Smooth muscle cell (in vitro differentiated cells): ENCODE measurements at regions not wholly inside any gene's neighbourhood (a gene's known extent, or its start where the extent isn't known, plus 50 kb on each side); places are given as distances from the start of the nearest gene placed in this dataset.
A peak's percentile ranks its signal among the peaks of the same experiment; 100 is the strongest.

Experiments
- DNase-seq: peaks from one replicate; lab custom pipeline; 2025; ENCODE audit not compliant: unreplicated experiment; lab: John Stamatoyannopoulos, UW
- H2AFZ ChIP-seq: fragments of 200-600 bp; sonication (generic); 2 replicates; pipeline ENCODE4 v1.6.0; 2016; ENCODE audit warnings: antibody characterized with exemption, low read depth, mild to moderate bottlenecking
- H3F3A ChIP-seq: fragments of 200-600 bp; sonication (generic); 2 replicates; pipeline ENCODE4 v1.6.0; 2017; ENCODE audit warnings: antibody characterized with exemption, low read depth
- H3K27ac ChIP-seq: fragments of 200-600 bp; sonication (generic); 2 replicates; pipeline ENCODE4 v1.5.1; 2016; ENCODE audit warnings: low read depth, mild to moderate bottlenecking
- H3K27me3 ChIP-seq: fragments of 200-600 bp; sonication (generic); 2 replicates; pipeline ENCODE4 v1.6.1; 2016; ENCODE audit warnings: low read depth, mild to moderate bottlenecking
- H3K36me3 ChIP-seq: fragments of 200-600 bp; sonication (generic); 2 replicates; pipeline ENCODE4 v1.5.1; 2016; ENCODE audit warnings: low read depth
- H3K4me1 ChIP-seq: fragments of 200-600 bp; sonication (generic); 2 replicates; pipeline ENCODE4 v1.5.1; 2016; ENCODE audit warnings: low read depth
- H3K4me2 ChIP-seq: fragments of 200-600 bp; sonication (generic); 2 replicates; pipeline ENCODE4 v1.6.0; 2016; ENCODE audit warnings: mild to moderate bottlenecking
- H3K4me3 ChIP-seq: fragments of 200-600 bp; sonication (generic); 2 replicates; pipeline ENCODE4 v1.5.1; 2016; ENCODE audit warnings: mild to moderate bottlenecking
- H3K79me2 ChIP-seq: fragments of 200-600 bp; sonication (generic); 2 replicates; pipeline ENCODE4 v1.6.0; 2016; ENCODE audit warnings: low read depth, mild to moderate bottlenecking
- H3K9ac ChIP-seq: fragments of 200-600 bp; sonication (generic); 2 replicates; pipeline ENCODE4 v1.6.0; 2016; ENCODE audit warnings: low read depth
- H3K9me3 ChIP-seq: fragments of 200-600 bp; sonication (generic); replicated peaks from 2 replicates; pipeline ENCODE4 v1.5.1; 2016; ENCODE audit warnings: low read depth
- H4K20me1 ChIP-seq: fragments of 200-600 bp; sonication (generic); 2 replicates; pipeline ENCODE4 v1.6.0; 2016; ENCODE audit warnings: low read depth
- WGBS: methylation state at CpG from one replicate; pipeline ENCODE4 v1.1.7; 2016; ENCODE audit warnings: low lambda C conversion rate; 5-methylcytosine and 5-hydroxymethylcytosine counted together
- TF ChIP-seq, protein P1 (sequence below): fragments of 200-600 bp; sonication (generic); IDR thresholded peaks from 2 replicates; pipeline ENCODE4 v1.5.1; 2017; ENCODE audit warnings: borderline replicate concordance, mild to moderate bottlenecking, antibody characterized with exemption; ENCODE audit not compliant: insufficient read depth, poor library complexity, severe bottlenecking

GRCh38 chr2:109718139-109718538, 76.0 kb upstream of the RGPD5 start:
- TF ChIP-seq, protein P1, sequence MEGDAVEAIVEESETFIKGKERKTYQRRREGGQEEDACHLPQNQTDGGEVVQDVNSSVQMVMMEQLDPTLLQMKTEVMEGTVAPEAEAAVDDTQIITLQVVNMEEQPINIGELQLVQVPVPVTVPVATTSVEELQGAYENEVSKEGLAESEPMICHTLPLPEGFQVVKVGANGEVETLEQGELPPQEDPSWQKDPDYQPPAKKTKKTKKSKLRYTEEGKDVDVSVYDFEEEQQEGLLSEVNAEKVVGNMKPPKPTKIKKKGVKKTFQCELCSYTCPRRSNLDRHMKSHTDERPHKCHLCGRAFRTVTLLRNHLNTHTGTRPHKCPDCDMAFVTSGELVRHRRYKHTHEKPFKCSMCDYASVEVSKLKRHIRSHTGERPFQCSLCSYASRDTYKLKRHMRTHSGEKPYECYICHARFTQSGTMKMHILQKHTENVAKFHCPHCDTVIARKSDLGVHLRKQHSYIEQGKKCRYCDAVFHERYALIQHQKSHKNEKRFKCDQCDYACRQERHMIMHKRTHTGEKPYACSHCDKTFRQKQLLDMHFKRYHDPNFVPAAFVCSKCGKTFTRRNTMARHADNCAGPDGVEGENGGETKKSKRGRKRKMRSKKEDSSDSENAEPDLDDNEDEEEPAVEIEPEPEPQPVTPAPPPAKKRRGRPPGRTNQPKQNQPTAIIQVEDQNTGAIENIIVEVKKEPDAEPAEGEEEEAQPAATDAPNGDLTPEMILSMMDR, result no peak
- H3K9me3 ChIP-seq, result no peaks in the 10 kb centered on the region
- no peaks in the 10 kb centered on the region for H3K4me1 ChIP-seq
- 100% methylated on average over 2 of the region's 2 CpGs for WGBS
- H3K79me2 ChIP-seq, result no peaks in the 10 kb centered on the region
- H3K4me3 ChIP-seq, result no peak overlapping the region
- H4K20me1 ChIP-seq, result no peaks in the 10 kb centered on the region
- H2AFZ ChIP-seq, result no peak overlapping the region
- DNase-seq, result no peak
- H3F3A ChIP-seq, result no peaks in the 10 kb centered on the region
- no peaks in the 10 kb centered on the region for H3K27me3 ChIP-seq
- H3K27ac ChIP-seq, result no peak overlapping the region
- H3K36me3 ChIP-seq, result no peaks in the 10 kb centered on the region
- H3K9ac ChIP-seq, result no peak overlapping the region
- no peak overlapping the region for H3K4me2 ChIP-seq

DNA sequence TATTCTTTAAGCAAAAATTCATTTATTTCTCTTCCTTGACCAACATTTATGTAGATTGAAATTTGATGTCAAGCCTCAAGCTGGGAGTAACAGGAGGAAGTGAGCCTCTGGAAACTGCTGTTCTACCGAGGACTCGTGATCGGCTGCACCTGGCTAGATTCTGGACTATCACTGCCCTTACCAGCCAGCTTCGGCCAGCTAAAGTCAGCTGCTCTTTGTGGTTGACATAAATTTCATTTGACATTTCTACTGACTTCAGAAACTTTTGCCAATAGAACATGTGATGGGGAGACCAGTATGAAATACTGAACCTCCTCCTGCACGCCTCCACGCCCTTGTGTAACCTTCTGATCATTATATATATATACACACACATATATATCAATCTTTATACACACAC, 74.2 kb upstream of the RGPD5 start:
- H3K9ac ChIP-seq, result no peak overlapping the region
- DNase-seq, result no peak
- no peak overlapping the region for H3K4me3 ChIP-seq
- no peaks in the 10 kb centered on the region for H3F3A ChIP-seq
- H3K36me3 ChIP-seq, result no peaks in the 10 kb centered on the region
- H3K79me2 ChIP-seq, result no peaks in the 10 kb centered on the region
- 97% methylated on average over 6 of the region's 6 CpGs for WGBS
- H3K9me3 ChIP-seq, result no peaks in the 10 kb centered on the region
- TF ChIP-seq, protein P1, result no peak
- no peak overlapping the region for H3K27ac ChIP-seq
- H4K20me1 ChIP-seq, result no peaks in the 10 kb centered on the region
- H3K4me1 ChIP-seq, result no peaks in the 10 kb centered on the region
- no peaks in the 10 kb centered on the region for H3K27me3 ChIP-seq
- no peak overlapping the region for H3K4me2 ChIP-seq
- H2AFZ ChIP-seq, result no peak overlapping the region

DNA sequence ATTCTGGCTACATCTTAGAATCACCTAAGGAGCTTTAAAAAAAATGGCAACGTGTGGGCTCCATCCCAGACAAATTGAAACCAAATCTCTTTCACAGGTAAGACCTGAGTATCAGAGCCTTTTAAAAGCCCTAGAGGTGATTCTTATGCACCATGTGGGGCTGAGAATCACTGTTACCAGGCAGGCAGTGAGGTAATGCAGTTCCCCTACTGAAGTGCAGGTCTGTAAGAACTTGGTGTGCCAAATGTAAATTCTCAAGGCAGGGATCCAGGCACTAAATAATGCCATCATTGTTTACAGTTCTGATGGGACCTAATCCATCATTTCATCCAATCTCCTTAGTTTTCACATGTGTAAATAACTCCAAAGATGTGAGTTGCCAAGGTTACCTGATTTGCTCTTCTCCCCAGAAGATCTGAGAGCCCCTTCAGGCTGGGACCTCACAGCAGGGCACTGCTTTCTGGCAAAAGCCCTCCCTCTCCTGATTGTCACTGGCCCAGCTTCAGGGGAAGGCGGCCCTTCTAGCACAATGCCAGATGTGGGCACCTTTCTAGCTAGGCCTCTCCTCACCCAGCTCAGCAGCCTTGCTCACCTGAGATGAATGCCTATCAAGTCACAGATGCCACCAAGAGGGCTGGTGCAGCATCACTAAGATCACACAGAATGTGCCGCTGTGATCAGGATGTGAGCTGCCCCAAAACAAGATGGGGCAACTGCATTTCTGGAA, 73.6 kb upstream of the RGPD5 start:
- H3F3A ChIP-seq, result no peaks in the 10 kb centered on the region
- H3K27me3 ChIP-seq, result no peaks in the 10 kb centered on the region
- H3K27ac ChIP-seq, result peak overlapping the region; percentile 16
- DNase-seq, result no peak
- no peaks in the 10 kb centered on the region for H3K79me2 ChIP-seq
- no peaks in the 10 kb centered on the region for H3K4me1 ChIP-seq
- 79% methylated on average over 3 of the region's 3 CpGs for WGBS
- no peak overlapping the region for H3K9ac ChIP-seq
- TF ChIP-seq, protein P1, result no peak
- H4K20me1 ChIP-seq, result no peaks in the 10 kb centered on the region
- H3K36me3 ChIP-seq, result no peaks in the 10 kb centered on the region
- H3K4me3 ChIP-seq, result no peak overlapping the region
- H3K4me2 ChIP-seq, result no peak overlapping the region
- no peaks in the 10 kb centered on the region for H3K9me3 ChIP-seq
- H2AFZ ChIP-seq, result no peak overlapping the region

DNA sequence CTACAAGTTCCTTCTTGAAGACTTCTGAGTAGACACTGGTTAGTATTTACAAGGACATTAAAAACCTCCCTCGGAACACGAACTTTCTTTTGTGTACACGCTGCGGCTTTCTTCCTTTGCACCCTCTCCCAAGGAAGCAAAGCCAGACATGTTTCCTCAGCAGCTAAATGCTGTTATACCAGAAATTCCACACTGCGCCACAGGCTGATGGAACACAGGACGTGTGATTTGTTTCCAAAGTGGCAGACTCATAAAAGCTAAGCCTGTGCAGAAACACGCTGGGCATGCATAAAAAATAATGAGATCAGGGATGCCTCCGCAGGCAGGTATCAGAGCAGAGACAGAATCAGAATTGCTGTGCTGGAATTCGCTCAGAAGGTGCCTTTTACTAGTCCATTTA, 73.0 kb upstream of the RGPD5 start:
- H3K27ac ChIP-seq, result peak overlapping the region; percentile 16

More for the DNA sequence above, 73.0 kb upstream of the RGPD5 start:
- Histone ChIP-seq H2AFZ (no peak overlapping the region), H4K20me1 (no peaks in the 10 kb centered on the region), H3K4me2 (no peak overlapping the region), H3K9me3 (no peaks in the 10 kb centered on the region), H3K27me3 (no peaks in the 10 kb centered on the region), H3K4me1 (no peaks in the 10 kb centered on the region), H3K36me3 (no peaks in the 10 kb centered on the region), H3K9ac (no peak overlapping the region), H3F3A (no peaks in the 10 kb centered on the region), H3K79me2 (no peaks in the 10 kb centered on the region), H3K4me3 (no peak overlapping the region)
- 46% methylated on average over 9 of the region's 9 CpGs for WGBS
- TF ChIP-seq, protein P1, result no peak
- no peak for DNase-seq
